ENCODE measurements at regions not wholly inside any gene's neighbourhood (a gene's known extent, or its start where the extent isn't known, plus 50 kb on each side); places are given as distances from the start of the nearest gene placed in this dataset.

GRCh38 chr20:52804497-52805295 is 167.5 kb upstream of the TSHZ2 start:
- no peak for TF ChIP-seq CTCF (IDR thresholded peaks at IDR 0.05)
- H3K36me3 ChIP-seq: no peaks in the 10 kb centered on the region
- no peak overlapping the region for H3K4me3 ChIP-seq (ENCODE audit: low read depth in 1 of 2, low read length in 1 of 2)

GRCh38 chr20:52801628-52802006 is 170.5 kb upstream of the TSHZ2 start:
- no peaks in the 10 kb centered on the region for H3K36me3 ChIP-seq
- no peaks in the 10 kb centered on the region for H3K27me3 ChIP-seq
- no peaks in the 10 kb centered on the region for H3K9me3 ChIP-seq
- no peak for TF ChIP-seq CTCF (IDR thresholded peaks at IDR 0.05)
- H3K27ac ChIP-seq: no peak overlapping the region
- H3K4me1 ChIP-seq (ENCODE audit: control insufficient read depth in 1 of 2, insufficient read depth in 1 of 2, low read depth in 1 of 2, low read length in 1 of 2): no peaks in the 10 kb centered on the region
- no peak overlapping the region for H3K4me3 ChIP-seq (ENCODE audit: low read depth in 1 of 2, low read length in 1 of 2)

More at GRCh38 chr20:52804497-52805295, 167.5 kb upstream of the TSHZ2 start:
- Histone ChIP-seq H3K9me3 (no peaks in the 10 kb centered on the region), H3K4me1 (ENCODE audit: control insufficient read depth in 1 of 2, insufficient read depth in 1 of 2, low read depth in 1 of 2, low read length in 1 of 2) (no peaks in the 10 kb centered on the region), H3K27me3 (no peaks in the 10 kb centered on the region), H3K27ac (no peak overlapping the region)

GRCh38 chr20:52800734-52801627 is 171.2 kb upstream of the TSHZ2 start:
- Histone ChIP-seq H3K4me1 (ENCODE audit: control insufficient read depth in 1 of 2, insufficient read depth in 1 of 2, low read depth in 1 of 2, low read length in 1 of 2) (no peaks in the 10 kb centered on the region), H3K9me3 (no peaks in the 10 kb centered on the region), H3K27me3 (no peaks in the 10 kb centered on the region), H3K36me3 (no peaks in the 10 kb centered on the region), H3K27ac (no peak overlapping the region), H3K4me3 (ENCODE audit: low read depth in 1 of 2, low read length in 1 of 2) (no peak overlapping the region)
- no peak for TF ChIP-seq CTCF (IDR thresholded peaks at IDR 0.05)

DNA sequence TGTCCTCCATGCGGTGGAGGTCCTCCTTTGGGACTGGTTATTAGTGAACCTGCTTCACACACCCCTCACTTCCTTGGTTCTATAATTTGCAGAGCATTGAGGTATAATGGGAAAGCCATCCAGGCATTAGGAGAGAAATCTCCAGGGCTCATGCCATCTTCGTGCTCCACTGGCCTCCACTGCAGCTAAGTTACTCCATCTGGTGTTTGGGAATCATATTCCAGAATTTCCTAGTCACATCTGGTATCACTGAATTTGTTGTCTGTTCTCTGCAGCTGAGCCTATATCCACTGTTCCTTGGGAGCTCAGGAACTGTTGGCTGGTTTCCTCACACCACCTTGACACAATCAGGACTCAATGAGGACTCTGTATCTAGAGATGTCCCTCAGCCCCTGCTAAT is 173.0 kb upstream of the TSHZ2 start:
- no peaks in the 10 kb centered on the region for H3K4me1 ChIP-seq (ENCODE audit: control insufficient read depth in 1 of 2, insufficient read depth in 1 of 2, low read depth in 1 of 2, low read length in 1 of 2)
- no peaks in the 10 kb centered on the region for H3K9me3 ChIP-seq
- H3K4me3 ChIP-seq (ENCODE audit: low read depth in 1 of 2, low read length in 1 of 2): no peak overlapping the region
- TF ChIP-seq CTCF (IDR thresholded peaks at IDR 0.05): no peak
- no peaks in the 10 kb centered on the region for H3K36me3 ChIP-seq
- no peak overlapping the region for H3K27ac ChIP-seq
- no peaks in the 10 kb centered on the region for H3K27me3 ChIP-seq

DNA sequence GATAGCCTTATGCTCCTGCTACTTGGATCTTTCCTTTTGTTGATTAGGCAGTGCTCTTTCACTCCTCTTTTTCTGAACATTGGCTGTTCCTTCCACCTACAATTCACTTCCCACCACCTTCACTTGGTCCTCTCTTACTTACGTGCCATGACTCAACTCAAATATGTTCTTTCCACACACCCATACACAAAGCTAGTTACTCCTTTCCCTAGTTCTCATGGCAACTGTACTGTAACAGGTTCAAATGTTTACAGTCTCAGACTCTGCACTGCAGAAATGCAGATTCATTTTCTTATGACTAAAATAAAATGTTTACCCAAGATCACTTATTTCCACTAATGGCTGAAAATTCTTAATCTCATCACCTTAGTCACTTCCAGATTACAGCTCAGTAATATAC is 174.0 kb upstream of the TSHZ2 start:
- Histone ChIP-seq H3K9me3 (no peaks in the 10 kb centered on the region), H3K4me1 (ENCODE audit: control insufficient read depth in 1 of 2, insufficient read depth in 1 of 2, low read depth in 1 of 2, low read length in 1 of 2) (no peaks in the 10 kb centered on the region), H3K4me3 (ENCODE audit: low read depth in 1 of 2, low read length in 1 of 2) (no peak overlapping the region), H3K36me3 (no peaks in the 10 kb centered on the region), H3K27ac (no peak overlapping the region), H3K27me3 (no peaks in the 10 kb centered on the region)
- no peak for TF ChIP-seq CTCF (IDR thresholded peaks at IDR 0.05)
